ENCODE measurements at regions not wholly inside any gene's neighbourhood (a gene's known extent, or its start where the extent isn't known, plus 50 kb on each side); places are given as distances from the start of the nearest gene placed in this dataset.

DNA sequence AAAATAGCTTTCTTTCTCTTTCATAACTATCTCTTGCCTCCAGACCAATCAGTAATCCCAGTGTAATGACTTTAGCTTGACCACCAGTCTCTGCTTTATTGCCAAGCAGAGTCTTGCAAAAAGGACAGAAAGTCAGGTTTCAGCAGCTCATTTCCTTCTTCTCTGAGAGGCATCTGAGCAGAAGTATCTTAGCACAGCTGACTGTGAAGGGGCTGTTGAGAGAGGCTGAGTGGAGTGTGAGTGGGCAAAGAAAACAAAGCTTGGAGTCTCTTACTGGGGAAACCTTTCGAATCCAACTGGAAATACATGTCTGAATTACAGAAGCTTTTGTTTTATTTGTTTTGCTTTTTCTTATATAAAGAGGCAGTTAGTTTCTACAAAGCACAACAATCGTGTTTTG, 170.3 kb upstream of the IGFBP7 start:
- TF ChIP-seq POLR2AphosphoS5 (IDR thresholded peaks at IDR 0.05): no peak
- no peak for TF ChIP-seq POLR2A (IDR thresholded peaks at IDR 0.05)
- TF ChIP-seq, protein P1, sequence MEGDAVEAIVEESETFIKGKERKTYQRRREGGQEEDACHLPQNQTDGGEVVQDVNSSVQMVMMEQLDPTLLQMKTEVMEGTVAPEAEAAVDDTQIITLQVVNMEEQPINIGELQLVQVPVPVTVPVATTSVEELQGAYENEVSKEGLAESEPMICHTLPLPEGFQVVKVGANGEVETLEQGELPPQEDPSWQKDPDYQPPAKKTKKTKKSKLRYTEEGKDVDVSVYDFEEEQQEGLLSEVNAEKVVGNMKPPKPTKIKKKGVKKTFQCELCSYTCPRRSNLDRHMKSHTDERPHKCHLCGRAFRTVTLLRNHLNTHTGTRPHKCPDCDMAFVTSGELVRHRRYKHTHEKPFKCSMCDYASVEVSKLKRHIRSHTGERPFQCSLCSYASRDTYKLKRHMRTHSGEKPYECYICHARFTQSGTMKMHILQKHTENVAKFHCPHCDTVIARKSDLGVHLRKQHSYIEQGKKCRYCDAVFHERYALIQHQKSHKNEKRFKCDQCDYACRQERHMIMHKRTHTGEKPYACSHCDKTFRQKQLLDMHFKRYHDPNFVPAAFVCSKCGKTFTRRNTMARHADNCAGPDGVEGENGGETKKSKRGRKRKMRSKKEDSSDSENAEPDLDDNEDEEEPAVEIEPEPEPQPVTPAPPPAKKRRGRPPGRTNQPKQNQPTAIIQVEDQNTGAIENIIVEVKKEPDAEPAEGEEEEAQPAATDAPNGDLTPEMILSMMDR (IDR thresholded peaks at IDR 0.05 in 8 of 11, conservative IDR thresholded peaks at IDR 0.05 in 3 of 11): no peak

Data from spleen (tissue), 7 donors.